ENCODE measurements at regions not wholly inside any gene's neighbourhood (a gene's known extent, or its start where the extent isn't known, plus 50 kb on each side); places are given as distances from the start of the nearest gene placed in this dataset.
A peak's percentile ranks its signal among the peaks of the same experiment; 100 is the strongest.

GRCh38 chr2:196245378-196246140 lies 74.2 kb upstream of the STK17B start:
- Histone ChIP-seq H3K9ac (replicated peaks; ENCODE audit: extremely low read depth, insufficient read depth, low read length) (no peak overlapping the region), H4K20me1 (replicated peaks; ENCODE audit: control insufficient read depth, extremely low read depth, insufficient read depth, low read length) (no peaks in the 10 kb centered on the region), H3K4me1 (ENCODE audit: control insufficient read depth, extremely low read depth, insufficient read depth, low read length) (peaks cover 13% of the 10 kb centered on the region), H3K4me3 (replicated peaks in 1 of 3; ENCODE audit: insufficient read depth in 1 of 3, low read depth in 1 of 3, low read length in 3 of 3) (no peak overlapping the region), H3K79me2 (ENCODE audit: control insufficient read depth, insufficient read depth, low read length) (no peaks in the 10 kb centered on the region), H3K9me3 (replicated peaks; ENCODE audit: control insufficient read depth, insufficient read depth, low read length) (no peaks in the 10 kb centered on the region), H2AFZ (ENCODE audit: low read depth, low read length) (no peak overlapping the region), H3K9me1 (replicated peaks; ENCODE audit: control insufficient read depth, extremely low read depth, insufficient read depth, low read length) (no peaks in the 10 kb centered on the region), H3K27ac (ENCODE audit: insufficient read depth, low read depth, low read length) (no peak overlapping the region), H3K27me3 (ENCODE audit: control insufficient read depth in 2 of 2, insufficient read depth in 2 of 2, low read length in 2 of 2) (no peaks in the 10 kb centered on the region), H3K4me2 (ENCODE audit: insufficient read depth, low read length) (no peak overlapping the region), H3K36me3 (ENCODE audit: control insufficient read depth in 2 of 2, extremely low read depth in 1 of 2, insufficient read depth in 2 of 2, low read length in 2 of 2) (peaks cover 7 to 29% of the 10 kb centered on the region in 2 experiments)
- FAIRE-seq, result peak; percentile 8
- ChIA-PET POLR2A (interaction anchor here (0.5 kb wide), 1 partner anchor 9 kb away, joined by 4 read pairs; no protein-coding TSS in a partner anchor), CTCF (interaction anchor here (0.8 to 2.6 kb wide), 3 partner anchors 13 to 52 kb away, joined by 3 to 6 read pairs (median 3); no protein-coding TSS in a partner anchor)
- DNase-seq (ENCODE audit: low read depth, low spot score), result no peak
- dilution Hi-C loops (cut with MboI; ENCODE audit: extremely low pct_ligation_motif_present, low sequenced_read_pairs) (no loop called here), intact Hi-C loops (cut with micrococcal nuclease) (no loop called here)
- no peak for TF ChIP-seq MAX (IDR thresholded peaks at IDR 0.05; ENCODE audit: insufficient read depth, insufficient read length)
- no peak for TF ChIP-seq GATA2 (IDR thresholded peaks at IDR 0.05; ENCODE audit: insufficient read depth, insufficient read length, low read depth, low read length)
- TF ChIP-seq POLR2AphosphoS5 (IDR thresholded peaks at IDR 0.05; ENCODE audit: insufficient read depth, low read depth, low read length), result no peak
- TF ChIP-seq EZH2 (IDR thresholded peaks at IDR 0.05; ENCODE audit: borderline replicate concordance, low read depth, low read length, severe bottlenecking), result no peak
- TF ChIP-seq FOS (IDR thresholded peaks at IDR 0.05; ENCODE audit: borderline replicate concordance, insufficient read depth, low read length), result no peak
- no TSS peak for BruUV-seq (replicated peaks)

Measured in endothelial cell of umbilical vein (primary cell).